WTC11 (cell line): ENCODE measurements at regions not wholly inside any gene's neighbourhood (a gene's known extent, or its start where the extent isn't known, plus 50 kb on each side); places are given as distances from the start of the nearest gene placed in this dataset.

Experiments used
- ATAC-seq: fragments of 200-7000 bp; cut with Tn5 transposase; 2 replicates; pipeline ENCODE4 v1.10.0; 2021; ENCODE audit warnings: mild to moderate bottlenecking, moderate library complexity
- CTCF ChIA-PET: fragments of 300-600 bp; sonication (Branson Sonifier 250); formaldehyde crosslinking; loops from one replicate; lab custom pipeline; 2021; ENCODE audit warnings: antibody characterized with exemption; lab: Charles Lee
- POLR2A ChIA-PET: fragments of 350-600 bp; sonication (Branson Sonifier 250); formaldehyde crosslinking; loops from one replicate; lab custom pipeline; 2021; ENCODE audit warnings: antibody characterized with exemption; lab: Charles Lee
- DNase-seq: peaks from one replicate; pipeline ENCODE4 v3.0.0; 2021; ENCODE audit warnings: low spot score
- H3K27ac Mint-ChIP-seq: 2 replicates; pipeline ENCODE4 v1.8.0; 2021; ENCODE audit warnings: mixed read lengths
- H3K27me3 Mint-ChIP-seq: 2 replicates; pipeline ENCODE4 v1.8.0; 2021; ENCODE audit warnings: low read depth, mild to moderate bottlenecking, moderate library complexity, mixed read lengths
- H3K36me3 Mint-ChIP-seq: 2 replicates; pipeline ENCODE4 v1.8.0; 2021; ENCODE audit warnings: mixed read lengths
- H3K4me1 Mint-ChIP-seq: 2 replicates; pipeline ENCODE4 v1.8.0; 2022; ENCODE audit warnings: mixed read lengths
- H3K4me3 Mint-ChIP-seq: 2 replicates; pipeline ENCODE4 v1.8.0; 2021; ENCODE audit warnings: mild to moderate bottlenecking, moderate library complexity, mixed read lengths
- H3K9me3 Mint-ChIP-seq: 2 replicates; pipeline ENCODE4 v1.8.0; 2021; ENCODE audit warnings: mixed read lengths
- ATF1 ChIP-seq: sonication (generic); formaldehyde crosslinking; IDR thresholded peaks from 2 replicates; pipeline ENCODE4 v1.8.1; 2023; ENCODE audit warnings: mild to moderate bottlenecking, moderate library complexity, missing genetic modification reagents
- CREM ChIP-seq: sonication (generic); formaldehyde crosslinking; IDR thresholded peaks from 2 replicates; pipeline ENCODE4 v1.8.1; 2022; ENCODE audit warnings: mild to moderate bottlenecking, missing genetic modification reagents, moderate library complexity
- E2F4 ChIP-seq: sonication (generic); formaldehyde crosslinking; IDR thresholded peaks from 2 replicates; pipeline ENCODE4 v1.8.1; 2022; ENCODE audit warnings: low read depth, mild to moderate bottlenecking, moderate library complexity, missing genetic modification reagents, borderline replicate concordance
- ELF4 ChIP-seq: sonication (generic); formaldehyde crosslinking; IDR thresholded peaks from 2 replicates; pipeline ENCODE4 v1.8.1; 2022; ENCODE audit warnings: low read depth, mild to moderate bottlenecking, moderate library complexity, missing genetic modification reagents
- ETV6 ChIP-seq: sonication (generic); formaldehyde crosslinking; IDR thresholded peaks from 2 replicates; pipeline ENCODE4 v1.8.1; 2022; ENCODE audit warnings: mild to moderate bottlenecking, missing genetic modification reagents
- FOXJ3 ChIP-seq: sonication (generic); formaldehyde crosslinking; IDR thresholded peaks from 2 replicates; pipeline ENCODE4 v1.9.0; 2021; ENCODE audit warnings: missing genetic modification reagents, mild to moderate bottlenecking, borderline replicate concordance
- GTF2I ChIP-seq: fragments of 250-450 bp; sonication (Bioruptor Pico); conservative IDR thresholded peaks from 2 replicates; pipeline ENCODE4 v1.4.0; 2021; ENCODE audit warnings: mild to moderate bottlenecking
- HMGA2 ChIP-seq: fragments of 250-450 bp; sonication (Bioruptor Pico); IDR thresholded peaks from 2 replicates; pipeline ENCODE4 v1.4.0; 2021; ENCODE audit warnings: mild to moderate bottlenecking, moderate library complexity
- IRF2 ChIP-seq: sonication (generic); formaldehyde crosslinking; IDR thresholded peaks from 2 replicates; pipeline ENCODE4 v1.8.0; 2022; ENCODE audit warnings: low read depth, missing genetic modification reagents, borderline replicate concordance
- MLX ChIP-seq: sonication (generic); formaldehyde crosslinking; IDR thresholded peaks from 2 replicates; pipeline ENCODE4 v1.8.1; 2023; ENCODE audit warnings: mild to moderate bottlenecking, missing genetic modification reagents, moderate library complexity
- MYBL2 ChIP-seq: sonication (generic); formaldehyde crosslinking; IDR thresholded peaks from 2 replicates; pipeline ENCODE4 v1.8.1; 2023; ENCODE audit warnings: mild to moderate bottlenecking, moderate library complexity, missing genetic modification reagents
- NFYB ChIP-seq: sonication (generic); formaldehyde crosslinking; conservative IDR thresholded peaks from 2 replicates; pipeline ENCODE4 v1.8.0; 2022; ENCODE audit warnings: low read depth, missing genetic modification reagents
- NR2C2 ChIP-seq: sonication (generic); formaldehyde crosslinking; IDR thresholded peaks from 2 replicates; pipeline ENCODE4 v1.8.0; 2022; ENCODE audit warnings: mild to moderate bottlenecking, missing genetic modification reagents
- RORB ChIP-seq: fragments of 250-450 bp; sonication (Bioruptor Pico); IDR thresholded peaks from 2 replicates; pipeline ENCODE4 v1.9.0; 2021; ENCODE audit warnings: mild to moderate bottlenecking
- SOX15 ChIP-seq: fragments of 250-450 bp; sonication (Bioruptor Pico); IDR thresholded peaks from 2 replicates; pipeline ENCODE4 v1.9.0; 2021; ENCODE audit warnings: mild to moderate bottlenecking
- ZNF219 ChIP-seq: sonication (generic); formaldehyde crosslinking; IDR thresholded peaks from 2 replicates; pipeline ENCODE4 v1.8.0; 2023; ENCODE audit warnings: missing genetic modification reagents, mild to moderate bottlenecking, borderline replicate concordance
- ZNF263 ChIP-seq: sonication (generic); formaldehyde crosslinking; IDR thresholded peaks from 2 replicates; pipeline ENCODE4 v1.8.1; 2022; ENCODE audit warnings: low read depth, mild to moderate bottlenecking, moderate library complexity, missing genetic modification reagents
- TF ChIP-seq, protein P1 (sequence below): fragments of 250-450 bp; sonication (Bioruptor Pico); IDR thresholded peaks from 2 replicates; pipeline ENCODE4 v1.8.0; 2021; ENCODE audit warnings: mild to moderate bottlenecking
- TF ChIP-seq, protein P2 (sequence below): fragments of 200-600 bp; IDR thresholded peaks from 2 replicates; pipeline ENCODE4 v1.8.0; 2022; ENCODE audit warnings: antibody characterized with exemption

GRCh38 chr7:16080131-16080530, 341.2 kb downstream of the CRPPA start (continued):
- TF ChIP-seq, protein P1, sequence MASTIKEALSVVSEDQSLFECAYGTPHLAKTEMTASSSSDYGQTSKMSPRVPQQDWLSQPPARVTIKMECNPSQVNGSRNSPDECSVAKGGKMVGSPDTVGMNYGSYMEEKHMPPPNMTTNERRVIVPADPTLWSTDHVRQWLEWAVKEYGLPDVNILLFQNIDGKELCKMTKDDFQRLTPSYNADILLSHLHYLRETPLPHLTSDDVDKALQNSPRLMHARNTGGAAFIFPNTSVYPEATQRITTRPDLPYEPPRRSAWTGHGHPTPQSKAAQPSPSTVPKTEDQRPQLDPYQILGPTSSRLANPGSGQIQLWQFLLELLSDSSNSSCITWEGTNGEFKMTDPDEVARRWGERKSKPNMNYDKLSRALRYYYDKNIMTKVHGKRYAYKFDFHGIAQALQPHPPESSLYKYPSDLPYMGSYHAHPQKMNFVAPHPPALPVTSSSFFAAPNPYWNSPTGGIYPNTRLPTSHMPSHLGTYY: no peak
- no peak for TF ChIP-seq ETV6 (CRISPR knock-in tag)
- TF ChIP-seq, all 79 proteins: peak for 0

DNA sequence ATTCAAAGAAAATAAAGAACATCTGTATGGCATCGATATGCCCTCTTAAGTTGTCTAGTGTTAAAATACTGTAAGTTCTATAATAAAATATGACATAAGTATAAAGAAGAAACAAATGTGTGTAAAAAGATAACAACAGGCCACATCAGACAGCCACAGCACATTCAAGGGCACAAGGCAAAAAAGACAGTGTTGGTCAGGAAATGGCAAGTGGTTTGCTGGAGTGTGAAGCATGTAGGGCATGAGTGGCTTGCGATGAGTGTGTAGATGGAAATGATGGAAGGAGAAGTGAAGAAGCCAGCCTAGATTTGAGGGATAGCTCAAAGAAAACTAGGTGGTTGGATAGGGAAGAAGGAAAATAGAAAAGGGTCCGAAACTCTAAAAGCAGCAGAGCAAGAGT, 341.6 kb downstream of the CRPPA start:
- DNase-seq (no peak), ATAC-seq (no peak)
- no peak overlapping the region for H3K4me3 Mint-ChIP-seq
- H3K36me3 Mint-ChIP-seq: 0 out of 2 replicates have a peak, but pooled peaks cover 5% of the 10 kb centered on the region
- H3K4me1 Mint-ChIP-seq: peaks cover 16% of the 10 kb centered on the region
- CTCF ChIA-PET: no interaction called here
- TF ChIP-seq GTF2I (CRISPR knock-in tag) (no peak), ELF4 (CRISPR knock-in tag) (no peak), ZNF263 (CRISPR knock-in tag) (no peak), ATF1 (CRISPR knock-in tag) (no peak), RORB (CRISPR knock-in tag) (no peak), IRF2 (CRISPR knock-in tag) (no peak), CREM (CRISPR knock-in tag) (no peak), E2F4 (CRISPR knock-in tag) (no peak)
- no peak overlapping the region for H3K27ac Mint-ChIP-seq
- peaks cover 18% of the 10 kb centered on the region for H3K9me3 Mint-ChIP-seq
- no peaks in the 10 kb centered on the region for H3K27me3 Mint-ChIP-seq
- POLR2A ChIA-PET: no interaction called here

DNA sequence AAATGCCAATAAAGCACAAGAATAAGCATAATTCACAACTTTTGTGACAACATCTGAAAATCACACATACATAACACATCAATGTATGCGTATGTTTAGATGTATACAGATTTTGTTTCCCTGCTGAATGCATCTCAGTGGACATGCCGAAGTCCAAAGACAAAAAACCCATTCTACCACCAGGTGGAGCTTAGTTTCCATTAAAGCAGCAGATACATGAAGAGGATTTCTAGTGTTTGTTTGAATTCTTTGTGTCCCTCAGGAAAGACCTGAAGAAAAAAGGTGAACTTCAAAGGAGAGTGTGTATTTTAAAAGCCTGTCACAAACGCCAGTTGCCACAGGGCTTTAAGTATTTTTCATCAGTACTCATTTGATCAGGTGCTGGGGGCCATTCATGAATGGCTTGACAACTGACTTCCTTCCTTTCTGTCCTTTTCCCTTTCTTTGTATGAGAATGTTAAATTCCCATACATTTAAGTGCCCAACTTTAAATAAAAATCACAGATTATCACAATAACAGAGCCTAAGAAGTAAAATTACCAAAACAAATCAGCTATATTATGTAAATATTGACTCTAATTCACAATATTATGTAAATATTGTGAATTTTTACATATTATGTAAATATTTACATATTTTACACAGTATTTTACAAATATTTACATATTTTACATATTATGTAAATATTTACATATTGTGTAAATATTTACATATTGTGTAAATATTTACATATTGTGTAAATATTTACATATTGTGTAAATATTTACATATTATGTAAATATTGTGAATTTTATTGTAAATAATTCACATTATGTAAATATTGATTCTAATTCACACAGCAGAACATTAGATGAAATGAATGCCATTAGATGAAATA, 343.0 kb downstream of the CRPPA start:
- peaks cover 13% of the 10 kb centered on the region for H3K4me1 Mint-ChIP-seq
- H3K4me3 Mint-ChIP-seq: no peak overlapping the region
- H3K36me3 Mint-ChIP-seq: 0 out of 2 replicates have a peak, but pooled peaks cover 5% of the 10 kb centered on the region
- ChIA-PET CTCF (interaction anchor here (1.0 to 1.6 kb wide), 6 partner anchors 10 to 660 kb away, joined by 3 to 10 read pairs (median 4); no protein-coding TSS in a partner anchor), POLR2A (no interaction called here)
- peak overlapping the region; percentile 62; the same call in 1 of the 2 replicates for H3K27ac Mint-ChIP-seq
- H3K9me3 Mint-ChIP-seq: peaks cover 18% of the 10 kb centered on the region
- no peaks in the 10 kb centered on the region for H3K27me3 Mint-ChIP-seq
- TF ChIP-seq HMGA2 (CRISPR knock-in tag): no peak
- TF ChIP-seq, protein P2, sequence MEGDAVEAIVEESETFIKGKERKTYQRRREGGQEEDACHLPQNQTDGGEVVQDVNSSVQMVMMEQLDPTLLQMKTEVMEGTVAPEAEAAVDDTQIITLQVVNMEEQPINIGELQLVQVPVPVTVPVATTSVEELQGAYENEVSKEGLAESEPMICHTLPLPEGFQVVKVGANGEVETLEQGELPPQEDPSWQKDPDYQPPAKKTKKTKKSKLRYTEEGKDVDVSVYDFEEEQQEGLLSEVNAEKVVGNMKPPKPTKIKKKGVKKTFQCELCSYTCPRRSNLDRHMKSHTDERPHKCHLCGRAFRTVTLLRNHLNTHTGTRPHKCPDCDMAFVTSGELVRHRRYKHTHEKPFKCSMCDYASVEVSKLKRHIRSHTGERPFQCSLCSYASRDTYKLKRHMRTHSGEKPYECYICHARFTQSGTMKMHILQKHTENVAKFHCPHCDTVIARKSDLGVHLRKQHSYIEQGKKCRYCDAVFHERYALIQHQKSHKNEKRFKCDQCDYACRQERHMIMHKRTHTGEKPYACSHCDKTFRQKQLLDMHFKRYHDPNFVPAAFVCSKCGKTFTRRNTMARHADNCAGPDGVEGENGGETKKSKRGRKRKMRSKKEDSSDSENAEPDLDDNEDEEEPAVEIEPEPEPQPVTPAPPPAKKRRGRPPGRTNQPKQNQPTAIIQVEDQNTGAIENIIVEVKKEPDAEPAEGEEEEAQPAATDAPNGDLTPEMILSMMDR: peak; percentile 47
- no peak for DNase-seq
- peak; percentile 80 for ATAC-seq

DNA sequence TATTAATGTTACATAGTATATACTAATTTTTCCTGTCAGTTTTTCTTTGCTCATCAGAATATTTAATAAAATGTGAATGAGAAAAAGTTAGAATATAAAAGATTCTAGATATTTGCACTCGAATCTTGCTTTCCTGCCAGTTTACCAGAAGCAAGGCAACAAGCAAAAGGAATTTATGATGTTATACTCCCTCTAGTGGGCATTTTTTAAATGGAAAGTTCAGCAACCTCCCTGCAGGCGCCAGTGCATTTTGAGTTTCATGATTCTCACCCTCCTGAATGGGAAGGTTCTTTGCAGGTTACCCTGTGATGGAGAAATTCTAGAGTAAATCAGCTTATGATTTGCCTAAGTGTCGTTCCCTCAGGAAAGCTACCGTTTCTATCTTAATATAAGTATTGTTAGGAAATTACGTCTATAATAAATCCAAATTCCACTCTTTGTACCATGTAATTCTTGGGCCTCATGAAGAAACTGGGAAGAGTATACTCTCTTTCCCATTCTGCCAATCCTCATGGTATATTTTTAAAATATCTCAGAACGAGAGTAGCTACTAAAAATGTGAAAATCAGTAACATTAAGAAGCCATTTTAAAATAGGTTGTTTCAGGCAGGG, 350.0 kb downstream of the CRPPA start:
- Mint-ChIP-seq H3K4me1 (peaks cover 20% of the 10 kb centered on the region), H3K36me3 (no peaks in the 10 kb centered on the region), H3K9me3 (no peaks in the 10 kb centered on the region)
- POLR2A ChIA-PET: no interaction called here
- DNase-seq: no peak
- TF ChIP-seq SOX15: no peak
- TF ChIP-seq NFYB (CRISPR knock-in tag): no peak
- TF ChIP-seq, protein P2: peak; percentile 75
- no peak for TF ChIP-seq MLX
- no peak for TF ChIP-seq MYBL2 (CRISPR knock-in tag)
- no peak for TF ChIP-seq ZNF219 (CRISPR knock-in tag)
- no peak for TF ChIP-seq FOXJ3 (CRISPR knock-in tag)
- no peak for TF ChIP-seq NR2C2 (CRISPR knock-in tag)
- TF ChIP-seq, all 79 proteins: peak for 1
- CTCF ChIA-PET: no interaction called here
- Mint-ChIP-seq H3K27ac (no peak overlapping the region), H3K27me3 (peaks cover 19% of the 10 kb centered on the region), H3K4me3 (no peak overlapping the region)
- peak; percentile 65 for ATAC-seq
